Brain pericyte (primary cell): ENCODE measurements at regions not wholly inside any gene's neighbourhood (a gene's known extent, or its start where the extent isn't known, plus 50 kb on each side); places are given as distances from the start of the nearest gene placed in this dataset.

Source experiments
- DNase-seq: peaks from one replicate; pipeline ENCODE4 v3.0.0-alpha.2; 2012; ENCODE audit warnings: low read depth, low spot score

GRCh38 chr13:33515146-33515545 lies 229.6 kb upstream of the STARD13 start:
- DNase-seq, result no peak

DNA sequence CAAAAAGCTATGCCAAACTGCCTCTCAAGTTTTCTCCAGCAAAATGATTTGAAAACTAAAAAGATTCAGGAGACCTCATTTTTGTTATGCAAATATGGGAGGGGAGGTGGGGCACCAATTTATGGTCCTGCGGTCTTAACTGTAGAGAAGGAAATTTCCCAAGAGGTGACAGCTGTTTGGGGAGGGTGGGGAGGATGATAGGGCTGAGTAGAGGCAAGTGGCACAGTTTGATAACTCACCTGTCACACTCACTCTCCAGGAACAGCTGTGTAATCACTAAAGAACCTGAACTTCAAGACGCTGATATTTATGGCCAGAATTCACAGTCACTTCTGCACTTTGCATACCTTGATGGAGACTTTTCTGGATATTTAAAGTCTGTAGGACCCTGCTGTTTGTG lies 232.9 kb upstream of the STARD13 start:
- no peak for DNase-seq

DNA sequence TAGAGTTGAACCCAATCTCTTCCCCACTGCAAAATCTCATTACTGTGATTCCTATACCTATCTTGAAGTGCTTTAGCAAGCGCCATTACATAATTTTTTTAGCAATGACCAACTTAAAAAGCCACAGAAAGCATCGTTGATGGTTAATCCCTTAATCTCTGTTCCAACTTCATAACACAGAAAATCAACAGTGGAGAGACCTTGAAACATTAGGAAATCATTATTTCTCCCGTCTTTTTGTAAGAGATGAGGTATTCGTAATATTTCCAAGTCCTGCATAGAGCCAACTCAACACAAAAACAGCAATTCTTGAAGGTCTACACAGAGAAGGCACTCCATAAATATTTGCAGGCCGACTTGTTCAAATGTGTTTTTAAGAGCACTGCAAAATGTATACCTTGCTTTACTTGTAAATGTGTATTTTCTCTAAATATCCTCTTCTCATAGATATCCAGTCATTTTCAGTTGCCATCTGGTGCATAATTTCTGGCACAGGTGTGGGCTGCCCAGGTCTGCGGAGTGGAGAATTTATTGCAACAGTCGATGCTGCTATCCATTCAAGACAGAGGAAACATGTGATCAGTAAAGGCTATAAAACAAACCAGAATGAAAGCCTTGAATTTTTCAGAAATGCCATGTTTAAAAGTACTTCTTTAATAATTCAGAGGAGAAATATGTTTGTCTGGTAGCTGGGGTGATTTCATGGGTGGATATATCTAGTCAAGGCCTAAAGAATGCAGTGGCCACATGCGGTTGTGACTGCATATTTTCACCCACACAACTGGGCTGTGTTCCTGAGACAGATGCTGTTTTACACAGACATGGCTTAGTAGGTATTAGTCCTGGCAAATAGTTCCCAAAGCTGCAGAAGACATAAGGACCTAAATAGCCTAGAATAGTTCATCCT lies 234.3 kb upstream of the STARD13 start:
- no peak for DNase-seq

GRCh38 chr13:33520468-33520839 lies 234.9 kb upstream of the STARD13 start:
- no peak for DNase-seq

GRCh38 chr13:33524086-33524485 lies 238.5 kb upstream of the STARD13 start:
- peak; percentile 25 for DNase-seq

DNA sequence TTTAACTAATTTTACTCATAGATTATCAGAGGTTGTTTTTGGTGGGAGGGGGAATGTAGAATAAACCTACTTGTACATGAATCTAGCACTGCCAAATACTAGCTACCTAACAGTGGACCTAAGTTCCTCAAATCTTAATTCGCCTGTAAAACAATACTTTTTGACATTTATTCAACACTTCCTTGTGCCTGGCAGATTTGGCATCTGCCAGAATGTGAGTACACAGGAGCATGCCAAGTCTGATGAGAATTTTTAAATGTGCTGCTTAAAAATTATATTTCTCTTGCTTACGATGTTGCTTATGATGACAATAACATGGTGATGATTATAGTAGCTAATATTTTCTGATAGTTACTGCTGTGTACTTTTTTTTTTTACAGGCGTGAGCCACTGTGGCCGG lies 240.2 kb upstream of the STARD13 start:
- no peak for DNase-seq

DNA sequence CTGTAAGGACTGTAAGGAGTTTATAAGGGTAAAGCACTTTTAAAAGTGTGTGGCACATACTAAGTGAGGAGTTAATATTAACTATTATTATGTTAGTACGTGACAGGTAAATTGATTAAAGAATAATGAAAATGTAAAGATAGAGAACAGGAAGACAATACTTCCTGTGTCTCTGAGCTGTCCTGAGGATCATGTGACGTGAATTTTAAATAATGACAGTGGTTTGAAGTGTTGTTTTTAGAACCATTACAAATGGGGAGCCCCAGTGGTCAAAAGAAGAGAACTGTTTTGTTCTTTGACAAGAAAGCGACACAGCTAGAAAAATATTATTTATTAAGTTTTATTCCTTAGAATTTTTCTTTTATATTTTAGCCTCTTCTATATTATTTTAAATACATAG lies 241.2 kb upstream of the STARD13 start:
- DNase-seq, result no peak

DNA sequence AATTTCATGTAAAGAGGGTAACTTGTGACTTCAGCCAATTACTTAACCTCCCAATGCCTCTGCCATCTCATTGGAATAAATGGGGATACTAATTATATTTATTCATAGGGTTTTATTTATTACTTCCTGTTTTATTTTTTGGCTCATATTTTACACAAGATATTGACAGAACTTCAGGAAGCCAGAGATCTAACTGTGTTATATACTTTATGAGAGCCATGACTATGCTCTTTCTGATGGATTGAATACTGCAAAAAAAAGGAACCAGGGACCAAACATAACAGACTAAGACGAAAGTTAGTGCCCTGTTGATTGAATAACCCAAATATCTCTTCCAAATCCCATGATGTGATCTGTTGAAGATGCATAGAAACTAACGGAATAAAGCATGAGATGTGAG lies 243.3 kb upstream of the STARD13 start:
- no peak for DNase-seq

- DNase-seq, result no peak
Observed at GRCh38 chr13:33531484-33531883, 245.9 kb upstream of the STARD13 start.

- no peak for DNase-seq
Observed at GRCh38 chr13:33535061-33535460, 249.5 kb upstream of the STARD13 start.

DNA sequence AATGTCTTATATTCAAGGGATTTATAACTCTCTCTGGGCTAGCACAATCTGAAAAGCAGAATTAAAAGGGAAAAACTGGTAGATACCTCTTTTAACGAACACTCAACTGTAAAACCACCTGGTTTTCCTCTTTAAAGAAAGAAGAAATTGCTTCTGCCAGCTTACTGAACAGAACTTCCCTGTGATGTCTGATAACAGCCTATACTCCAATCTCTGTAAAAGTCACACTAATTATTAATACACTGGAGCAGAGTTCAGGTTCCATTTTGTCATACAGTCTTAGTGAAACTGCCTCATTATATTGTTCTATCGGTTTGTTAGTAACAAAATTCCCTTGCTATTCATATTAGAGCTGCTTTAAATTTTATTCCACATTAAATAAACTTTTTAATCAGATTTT lies 251.0 kb upstream of the STARD13 start:
- DNase-seq, result no peak

DNA sequence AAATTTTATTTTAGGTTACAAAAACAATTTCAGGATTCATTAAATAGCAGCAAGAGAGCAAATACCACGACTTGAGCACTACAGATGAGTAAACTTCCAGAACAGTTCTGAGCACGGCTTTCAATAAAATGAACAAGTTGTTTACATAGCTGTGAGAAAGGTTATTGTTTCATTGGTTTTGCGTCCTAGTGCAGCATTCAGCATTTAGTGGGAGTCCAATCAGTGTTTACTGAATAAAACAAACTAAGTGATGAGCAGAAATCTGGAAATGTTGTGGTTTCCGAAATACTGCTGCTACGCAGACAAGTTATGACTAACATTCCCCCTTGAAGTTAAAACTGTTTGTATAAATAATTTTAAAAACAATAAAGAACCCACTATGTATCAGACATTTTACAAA lies 251.5 kb upstream of the STARD13 start:
- peak; percentile 61 for DNase-seq

GRCh38 chr13:33537676-33538075 lies 252.1 kb upstream of the STARD13 start:
- no peak for DNase-seq

- DNase-seq, result no peak
Observed at GRCh38 chr13:33541456-33541855, 255.9 kb upstream of the STARD13 start.

DNA sequence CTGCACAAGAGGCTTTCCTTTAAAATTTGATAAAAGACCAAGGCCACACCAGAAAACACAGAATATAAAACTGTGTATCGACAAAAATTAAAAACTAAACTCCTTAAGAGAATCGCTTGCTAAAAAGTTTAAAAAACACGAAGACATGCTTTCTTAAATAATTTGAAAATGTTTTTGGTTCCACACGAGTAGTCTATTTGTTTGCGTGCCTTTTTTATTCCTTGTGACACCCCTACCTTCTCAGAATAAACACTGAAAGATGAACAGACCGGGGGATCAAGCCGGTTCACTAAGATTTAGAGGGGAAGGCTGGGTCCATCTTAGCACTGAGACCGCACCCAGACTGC lies 256.4 kb upstream of the STARD13 start:
- DNase-seq, result no peak

GRCh38 chr13:33542309-33543088 lies 256.9 kb upstream of the STARD13 start:
- DNase-seq, result peak; percentile 99

GRCh38 chr13:33543089-33543459 lies 257.5 kb upstream of the STARD13 start:
- DNase-seq, result no peak

GRCh38 chr13:33543631-33544265 lies 258.2 kb upstream of the STARD13 start:
- DNase-seq, result no peak

- no peak for DNase-seq
Observed at GRCh38 chr13:33544308-33544707, 258.8 kb upstream of the STARD13 start.

- DNase-seq, result no peak
Observed at GRCh38 chr13:33545492-33545891, 259.9 kb upstream of the STARD13 start.

DNA sequence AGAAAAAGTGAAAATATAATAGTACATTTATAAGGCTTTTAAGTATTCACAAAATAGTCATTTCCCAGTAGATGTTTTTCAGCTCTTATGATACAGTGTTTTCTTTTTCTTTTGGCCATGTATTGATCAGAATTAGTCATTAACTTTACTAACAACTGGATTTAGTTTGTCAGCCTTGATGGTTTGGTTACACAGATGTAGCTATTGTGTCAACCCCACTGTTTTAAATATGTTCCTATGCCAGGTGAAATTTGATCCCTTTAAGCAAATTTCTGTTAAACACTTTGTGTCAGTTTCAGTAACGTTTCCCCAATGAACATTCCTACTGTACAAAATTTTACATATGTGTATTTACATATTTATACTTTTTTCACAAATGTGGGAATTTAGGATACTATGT lies 261.5 kb upstream of the STARD13 start:
- DNase-seq, result no peak

DNA sequence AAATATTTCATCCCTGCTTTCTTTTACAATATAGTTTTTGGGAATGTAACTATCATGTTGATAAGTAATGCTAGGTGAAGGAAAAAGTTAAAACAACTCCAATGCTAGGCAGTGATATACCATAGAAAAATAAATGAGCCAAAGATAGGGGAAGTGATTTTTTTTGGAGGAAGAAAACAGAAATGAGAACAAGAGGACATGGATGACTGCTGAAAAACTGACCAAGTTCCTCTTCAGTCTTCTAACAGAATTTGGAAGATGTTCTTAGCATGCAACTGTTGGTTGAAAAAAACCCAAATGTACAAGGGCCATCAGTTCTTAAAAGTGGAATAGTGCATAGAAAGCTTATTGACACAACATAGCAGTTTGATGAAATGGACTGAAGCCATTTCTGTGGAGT lies 262.5 kb upstream of the STARD13 start:
- DNase-seq, result no peak

DNA sequence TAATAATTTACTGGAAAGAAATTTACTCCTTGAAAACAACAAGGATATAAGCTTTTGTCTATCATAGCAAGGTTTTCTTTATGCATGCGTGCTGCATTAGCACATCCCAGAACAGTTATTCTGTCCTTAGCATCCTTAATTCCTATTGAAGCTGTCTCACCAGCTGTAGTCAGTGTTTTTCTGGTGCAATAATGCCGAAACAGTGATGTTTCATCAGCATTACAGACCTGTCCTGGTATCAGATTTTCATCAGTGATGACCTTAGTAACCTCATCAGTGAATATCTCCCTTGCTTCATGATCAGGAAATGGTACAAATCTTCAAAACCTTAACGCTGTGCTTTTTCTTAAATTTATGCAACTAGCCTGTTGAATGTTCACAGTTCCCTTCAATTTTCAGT lies 264.7 kb upstream of the STARD13 start:
- no peak for DNase-seq
